AG04450 (cell line): ENCODE measurements at regions not wholly inside any gene's neighbourhood (a gene's known extent, or its start where the extent isn't known, plus 50 kb on each side); places are given as distances from the start of the nearest gene placed in this dataset.

Experiments
- CTCF ChIA-PET: fragments of 300-600, 350-600 bp; formaldehyde crosslinking; extraction: SDS; loops from one replicate; lab custom pipeline; 2022; ENCODE audit warnings: antibody characterized with exemption, inconsistent platforms; lab: Charles Lee
- POLR2A ChIA-PET: fragments of 350-600 bp; formaldehyde crosslinking; extraction: SDS; loops from one replicate; lab custom pipeline; 2021; ENCODE audit warnings: antibody characterized with exemption, inconsistent platforms; lab: Yijun Ruan, JAX
- DNase-seq: peaks from one replicate; pipeline ENCODE4 v3.0.0-alpha.2; 2011; ENCODE audit warnings: low read depth, low spot score
- H3K27ac ChIP-seq: one replicate; pipeline ENCODE4 v1.5.1; 2012; ENCODE audit warnings: low read depth, low read length, control low read depth
- H3K27me3 ChIP-seq: one replicate; pipeline ENCODE4 v1.6.0; 2012; ENCODE audit warnings: low read length; ENCODE audit not compliant: control insufficient read depth, insufficient read depth
- H3K4me3 ChIP-seq: 2 replicates; pipeline ENCODE4 v1.5.1; 2011; ENCODE audit warnings: mild to moderate bottlenecking, low read depth, low read length, control low read depth
- H3K9me3 ChIP-seq: 2 replicates; pipeline ENCODE4 v1.5.1; 2012; ENCODE audit warnings: low read length; ENCODE audit not compliant: control insufficient read depth, insufficient read depth
- TF ChIP-seq, protein P1 (sequence below): IDR thresholded peaks from 2 replicates; pipeline ENCODE4 v1.5.1; 2011; ENCODE audit warnings: low read depth, low read length, control low read depth, inconsistent platforms

DNA sequence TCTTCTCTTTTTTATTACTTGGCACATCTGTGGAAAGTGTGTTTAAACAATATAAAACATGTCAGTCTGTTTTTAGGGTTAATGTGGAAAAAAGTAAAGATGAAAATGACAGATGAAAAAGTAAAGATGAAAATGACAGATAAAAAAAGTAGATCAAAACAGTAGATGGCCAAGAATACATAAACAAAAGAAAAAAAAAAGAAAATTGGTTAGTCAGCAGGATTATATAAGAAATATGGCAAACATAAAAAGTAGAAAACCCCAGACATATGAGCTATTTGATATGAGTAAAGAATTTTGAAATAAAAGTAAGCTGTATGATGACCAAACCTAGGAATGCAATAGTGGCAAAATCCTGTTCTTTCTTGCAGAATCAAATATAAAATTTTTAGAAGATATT lies 365.7 kb upstream of the AKR1E2 start:
- DNase-seq = no peak
- Histone ChIP-seq H3K9me3 (no peaks in the 10 kb centered on the region), H3K27ac (no peak overlapping the region), H3K4me3 (no peak overlapping the region), H3K27me3 (no peaks in the 10 kb centered on the region)
- TF ChIP-seq, protein P1, sequence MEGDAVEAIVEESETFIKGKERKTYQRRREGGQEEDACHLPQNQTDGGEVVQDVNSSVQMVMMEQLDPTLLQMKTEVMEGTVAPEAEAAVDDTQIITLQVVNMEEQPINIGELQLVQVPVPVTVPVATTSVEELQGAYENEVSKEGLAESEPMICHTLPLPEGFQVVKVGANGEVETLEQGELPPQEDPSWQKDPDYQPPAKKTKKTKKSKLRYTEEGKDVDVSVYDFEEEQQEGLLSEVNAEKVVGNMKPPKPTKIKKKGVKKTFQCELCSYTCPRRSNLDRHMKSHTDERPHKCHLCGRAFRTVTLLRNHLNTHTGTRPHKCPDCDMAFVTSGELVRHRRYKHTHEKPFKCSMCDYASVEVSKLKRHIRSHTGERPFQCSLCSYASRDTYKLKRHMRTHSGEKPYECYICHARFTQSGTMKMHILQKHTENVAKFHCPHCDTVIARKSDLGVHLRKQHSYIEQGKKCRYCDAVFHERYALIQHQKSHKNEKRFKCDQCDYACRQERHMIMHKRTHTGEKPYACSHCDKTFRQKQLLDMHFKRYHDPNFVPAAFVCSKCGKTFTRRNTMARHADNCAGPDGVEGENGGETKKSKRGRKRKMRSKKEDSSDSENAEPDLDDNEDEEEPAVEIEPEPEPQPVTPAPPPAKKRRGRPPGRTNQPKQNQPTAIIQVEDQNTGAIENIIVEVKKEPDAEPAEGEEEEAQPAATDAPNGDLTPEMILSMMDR = no peak
- ChIA-PET CTCF (interaction anchor here (0.7 kb wide), 1 partner anchor 196 kb away, joined by 3 read pairs; no protein-coding TSS in a partner anchor), POLR2A (no interaction called here)

DNA sequence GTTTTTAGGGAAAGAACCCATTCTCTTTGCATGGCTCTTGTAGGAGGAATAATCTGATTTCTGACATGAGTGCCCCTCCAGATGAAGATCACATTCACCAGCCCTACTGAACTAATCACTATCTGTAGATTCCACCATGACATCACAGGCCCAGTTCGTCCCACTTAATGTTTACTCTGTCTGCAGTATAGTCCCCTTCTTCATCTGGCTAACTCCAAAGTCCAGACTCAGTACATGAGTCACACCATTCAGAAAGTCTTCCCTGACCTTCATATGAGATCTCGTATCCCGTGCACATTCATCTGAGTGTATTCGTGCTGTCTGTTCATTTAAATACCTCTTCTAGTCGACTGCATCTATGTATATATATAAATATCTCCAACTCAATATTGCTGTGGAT lies 366.5 kb upstream of the AKR1E2 start:
- ChIA-PET POLR2A (no interaction called here), CTCF (no interaction called here)
- TF ChIP-seq, protein P1 = no peak
- Histone ChIP-seq H3K4me3 (no peak overlapping the region), H3K9me3 (no peaks in the 10 kb centered on the region), H3K27me3 (no peaks in the 10 kb centered on the region), H3K27ac (no peak overlapping the region)
- DNase-seq = no peak

DNA sequence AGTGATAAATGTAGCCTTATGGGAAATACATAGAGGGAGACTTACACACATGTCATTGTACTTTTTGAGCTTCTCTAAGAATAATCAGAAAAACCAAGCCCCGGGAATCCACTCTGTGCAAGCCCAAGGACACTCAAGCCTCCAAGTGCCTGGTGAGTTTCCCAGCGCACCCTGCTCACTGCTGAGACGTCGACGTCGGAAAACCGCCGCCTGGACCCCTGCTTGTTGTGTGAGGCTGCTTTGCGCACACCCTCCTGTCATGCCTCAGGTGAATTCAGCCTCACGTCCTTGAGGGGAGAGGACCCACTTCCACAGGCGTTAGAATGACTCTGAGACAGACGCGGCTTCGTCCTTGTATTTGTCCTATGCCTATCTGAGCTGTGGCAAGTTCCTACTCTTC lies 368.4 kb upstream of the AKR1E2 start:
- Histone ChIP-seq H3K4me3 (no peak overlapping the region), H3K27me3 (no peaks in the 10 kb centered on the region), H3K9me3 (no peaks in the 10 kb centered on the region), H3K27ac (no peak overlapping the region)
- CTCF ChIA-PET = no interaction called here
- DNase-seq = no peak
- TF ChIP-seq, protein P1 = no peak
- POLR2A ChIA-PET = no interaction called here

DNA sequence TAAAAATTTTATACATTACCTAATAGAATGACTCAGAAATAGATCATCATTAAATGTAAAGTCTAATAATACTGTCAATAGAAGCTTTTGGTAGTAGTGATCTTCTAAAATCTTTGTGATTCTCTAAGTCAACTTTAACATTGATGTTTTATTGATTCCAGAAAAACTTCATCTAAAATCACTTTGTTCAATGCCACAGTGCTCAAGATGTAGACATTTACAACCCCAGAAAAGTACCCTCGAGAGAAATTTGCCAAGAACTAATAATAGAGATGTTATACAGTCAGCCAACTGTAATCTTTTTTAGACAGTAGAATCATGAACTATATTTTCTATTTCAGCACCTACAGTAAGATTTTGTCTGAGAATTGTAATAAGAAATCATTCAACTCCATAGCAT lies 369.2 kb upstream of the AKR1E2 start:
- Histone ChIP-seq H3K4me3 (no peak overlapping the region), H3K27ac (no peak overlapping the region), H3K27me3 (no peaks in the 10 kb centered on the region), H3K9me3 (no peaks in the 10 kb centered on the region)
- DNase-seq = no peak
- ChIA-PET CTCF (no interaction called here), POLR2A (no interaction called here)
- TF ChIP-seq, protein P1 = no peak

DNA sequence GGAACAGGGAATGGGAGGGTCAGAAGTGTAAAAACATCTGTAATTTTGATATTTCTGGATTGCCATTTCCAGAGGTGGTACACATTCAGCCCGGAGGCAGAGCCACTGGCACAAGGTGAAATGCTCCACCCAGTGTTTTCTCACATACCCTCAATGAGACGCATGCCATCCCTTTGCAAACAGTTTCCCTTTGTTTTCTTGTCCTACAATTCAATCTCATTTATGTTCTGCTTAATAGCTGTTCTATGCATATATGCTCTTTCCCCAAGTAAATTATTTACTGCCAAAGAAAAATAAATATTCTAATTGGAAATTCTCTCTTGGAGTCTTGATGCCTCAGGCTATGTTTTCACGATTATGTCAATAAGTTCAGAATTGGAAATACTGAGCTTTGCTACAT lies 369.7 kb upstream of the AKR1E2 start:
- no peaks in the 10 kb centered on the region for H3K9me3 ChIP-seq
- no peak for DNase-seq
- no peak overlapping the region for H3K4me3 ChIP-seq
- H3K27me3 ChIP-seq = no peaks in the 10 kb centered on the region
- ChIA-PET CTCF (no interaction called here), POLR2A (no interaction called here)
- no peak overlapping the region for H3K27ac ChIP-seq
- TF ChIP-seq, protein P1 = no peak
